Liver (tissue), 7 donors: ENCODE measurements at regions not wholly inside any gene's neighbourhood (a gene's known extent, or its start where the extent isn't known, plus 50 kb on each side); places are given as distances from the start of the nearest gene placed in this dataset.

ENCODE experiments used
- DNase-seq: peaks from one replicate; pipeline ENCODE4 v3.0.0-alpha.2; 2017; ENCODE audit warnings: low spot score
- H3K27ac ChIP-seq, 2 donors: one replicate each; pipeline ENCODE4 v1.7.0; 2013; ENCODE audit warnings: inconsistent platforms in 2 of 2, low read length in 2 of 2, control low read depth in 1 of 2, low read depth in 1 of 2, mild to moderate bottlenecking in 1 of 2
- H3K27me3 ChIP-seq, 4 donors: one replicate each; pipeline versions ENCODE4 v1.6.1 to v1.7.0; 2013; ENCODE audit warnings: low read length in 3 of 4, inconsistent platforms in 1 of 4, mild to moderate bottlenecking in 1 of 4, moderate library complexity in 1 of 4; ENCODE audit not compliant: control insufficient read depth in 4 of 4, insufficient read depth in 4 of 4
- H3K36me3 ChIP-seq, 4 donors: one replicate each; pipeline versions ENCODE4 v1.6.1 to v1.7.0; 2013; ENCODE audit warnings: low read length in 3 of 4, mild to moderate bottlenecking in 3 of 4, low read depth in 1 of 4, moderate library complexity in 1 of 4; ENCODE audit not compliant: control insufficient read depth in 4 of 4, insufficient read depth in 3 of 4
- H3K4me1 ChIP-seq, 4 donors: one replicate each; pipeline versions ENCODE4 v1.6.1 to v1.7.0; 2013; ENCODE audit warnings: low read length in 3 of 4, mild to moderate bottlenecking in 3 of 4, moderate library complexity in 1 of 4; ENCODE audit not compliant: control insufficient read depth in 4 of 4, insufficient read depth in 4 of 4
- H3K4me3 ChIP-seq, 3 donors: one replicate each; pipeline versions ENCODE4 v1.6.1 to v1.7.0; 2013; ENCODE audit warnings: low read length in 3 of 3, control low read depth in 1 of 3, low read depth in 1 of 3, mild to moderate bottlenecking in 1 of 3
- H3K9ac ChIP-seq, 2 donors: one replicate each; pipeline ENCODE4 v1.7.0; 2013; ENCODE audit warnings: low read length in 2 of 2, mild to moderate bottlenecking in 2 of 2, moderate library complexity in 2 of 2, control low read depth in 1 of 2, low read depth in 1 of 2
- H3K9me3 ChIP-seq, 4 donors: one replicate each; pipeline versions ENCODE4 v1.6.1 to v1.7.0; 2013; ENCODE audit warnings: low read length in 3 of 4; ENCODE audit not compliant: control insufficient read depth in 4 of 4
- EGR1 ChIP-seq, 2 donors: IDR thresholded peaks; 2 replicates each; pipeline ENCODE4 v1.6.1; 2016 to 2018; ENCODE audit warnings: antibody characterized with exemption in 2 of 2, low read depth in 2 of 2
- GABPA ChIP-seq, 2 donors: IDR thresholded peaks in 1 of 2; conservative IDR thresholded peaks in 1 of 2; 2 replicates each; pipeline ENCODE4 v1.6.1; 2016; ENCODE audit warnings: antibody characterized with exemption in 2 of 2, mild to moderate bottlenecking in 1 of 2, moderate library complexity in 1 of 2
- HNF4A ChIP-seq, 2 donors: conservative IDR thresholded peaks; 2 replicates each; pipeline ENCODE4 v1.6.1; 2016; ENCODE audit warnings: antibody characterized with exemption in 2 of 2, mild to moderate bottlenecking in 2 of 2
- HNF4G ChIP-seq: IDR thresholded peaks from 2 replicates; pipeline ENCODE4 v1.6.1; 2016; ENCODE audit warnings: antibody characterized with exemption
- JUND ChIP-seq, 2 donors: IDR thresholded peaks; 2 replicates each; pipeline ENCODE4 v1.6.1; 2016; ENCODE audit warnings: antibody characterized with exemption in 2 of 2
- NR2F2 ChIP-seq: IDR thresholded peaks from 2 replicates; pipeline ENCODE4 v1.6.1; 2016; ENCODE audit warnings: antibody characterized with exemption
- RAD21 ChIP-seq, 2 donors: IDR thresholded peaks; 2 replicates each; pipeline ENCODE4 v1.6.1; 2016; ENCODE audit warnings: antibody characterized with exemption in 2 of 2, mild to moderate bottlenecking in 2 of 2
- SP1 ChIP-seq: IDR thresholded peaks from 2 replicates; pipeline ENCODE4 v1.6.1; 2018; ENCODE audit warnings: antibody characterized with exemption, mild to moderate bottlenecking
- TAF1 ChIP-seq: conservative IDR thresholded peaks from 2 replicates; pipeline ENCODE4 v1.6.1; 2016; ENCODE audit warnings: antibody characterized with exemption, mild to moderate bottlenecking
- YY1 ChIP-seq: IDR thresholded peaks from 2 replicates; pipeline ENCODE4 v1.6.1; 2016; ENCODE audit warnings: antibody characterized with exemption, mild to moderate bottlenecking
- WGBS: extraction: QIAGEN DNeasy Blood & Tissue Kit; methylation state at CpG from one replicate; pipeline ENCODE4 v1.1.7; 2013; 5-methylcytosine and 5-hydroxymethylcytosine counted together
- TF ChIP-seq, protein P1 (sequence below): IDR thresholded peaks from 2 replicates; pipeline ENCODE4 v1.6.1; 2016; ENCODE audit warnings: antibody characterized with exemption, mild to moderate bottlenecking
- TF ChIP-seq, protein P2 (sequence below): IDR thresholded peaks from 2 replicates; pipeline ENCODE4 v1.6.1; 2016; ENCODE audit warnings: antibody characterized with exemption
- TF ChIP-seq, protein P3 (sequence below): IDR thresholded peaks from 2 replicates; pipeline ENCODE4 v1.6.1; 2016; ENCODE audit warnings: antibody characterized with exemption
- donor health status: healthy.
- donor health status: healthy.
- donor health status: healthy.
- donor health status: healthy.

DNA sequence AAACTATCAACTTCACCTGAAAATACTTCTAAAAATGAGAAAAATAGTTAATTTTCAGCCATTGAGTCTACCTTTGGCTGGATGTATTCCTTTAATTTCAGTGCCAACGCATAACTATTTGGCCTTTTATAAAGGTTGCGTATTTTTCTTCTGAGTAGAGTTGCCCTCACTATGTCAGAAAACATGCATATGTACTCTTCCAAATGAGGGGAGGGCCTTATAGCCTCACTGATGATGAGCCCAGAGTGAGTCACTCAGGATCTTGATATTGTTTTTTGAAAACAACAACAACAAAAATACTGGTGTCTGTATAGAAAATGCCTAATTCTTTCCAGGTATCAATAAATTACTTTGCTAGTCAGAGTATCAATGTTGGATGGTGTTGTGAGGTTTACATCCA lies 349.3 kb downstream of the FBXO8 start:
- no peaks in the 10 kb centered on the region for H3K9me3 ChIP-seq
- H3K9ac ChIP-seq: no peak overlapping the region
- H3K36me3 ChIP-seq: no peaks in the 10 kb centered on the region
- WGBS: 61% methylated on average over 2 of the region's 2 CpGs
- no peak for TF ChIP-seq NR2F2
- TF ChIP-seq, protein P1, sequence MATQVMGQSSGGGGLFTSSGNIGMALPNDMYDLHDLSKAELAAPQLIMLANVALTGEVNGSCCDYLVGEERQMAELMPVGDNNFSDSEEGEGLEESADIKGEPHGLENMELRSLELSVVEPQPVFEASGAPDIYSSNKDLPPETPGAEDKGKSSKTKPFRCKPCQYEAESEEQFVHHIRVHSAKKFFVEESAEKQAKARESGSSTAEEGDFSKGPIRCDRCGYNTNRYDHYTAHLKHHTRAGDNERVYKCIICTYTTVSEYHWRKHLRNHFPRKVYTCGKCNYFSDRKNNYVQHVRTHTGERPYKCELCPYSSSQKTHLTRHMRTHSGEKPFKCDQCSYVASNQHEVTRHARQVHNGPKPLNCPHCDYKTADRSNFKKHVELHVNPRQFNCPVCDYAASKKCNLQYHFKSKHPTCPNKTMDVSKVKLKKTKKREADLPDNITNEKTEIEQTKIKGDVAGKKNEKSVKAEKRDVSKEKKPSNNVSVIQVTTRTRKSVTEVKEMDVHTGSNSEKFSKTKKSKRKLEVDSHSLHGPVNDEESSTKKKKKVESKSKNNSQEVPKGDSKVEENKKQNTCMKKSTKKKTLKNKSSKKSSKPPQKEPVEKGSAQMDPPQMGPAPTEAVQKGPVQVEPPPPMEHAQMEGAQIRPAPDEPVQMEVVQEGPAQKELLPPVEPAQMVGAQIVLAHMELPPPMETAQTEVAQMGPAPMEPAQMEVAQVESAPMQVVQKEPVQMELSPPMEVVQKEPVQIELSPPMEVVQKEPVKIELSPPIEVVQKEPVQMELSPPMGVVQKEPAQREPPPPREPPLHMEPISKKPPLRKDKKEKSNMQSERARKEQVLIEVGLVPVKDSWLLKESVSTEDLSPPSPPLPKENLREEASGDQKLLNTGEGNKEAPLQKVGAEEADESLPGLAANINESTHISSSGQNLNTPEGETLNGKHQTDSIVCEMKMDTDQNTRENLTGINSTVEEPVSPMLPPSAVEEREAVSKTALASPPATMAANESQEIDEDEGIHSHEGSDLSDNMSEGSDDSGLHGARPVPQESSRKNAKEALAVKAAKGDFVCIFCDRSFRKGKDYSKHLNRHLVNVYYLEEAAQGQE: no peak
- no peak for TF ChIP-seq SP1
- no peak overlapping the region for H3K27ac ChIP-seq
- no peak overlapping the region for H3K4me3 ChIP-seq
- no peaks in the 10 kb centered on the region for H3K27me3 ChIP-seq
- DNase-seq: no peak
- no peaks in the 10 kb centered on the region for H3K4me1 ChIP-seq

DNA sequence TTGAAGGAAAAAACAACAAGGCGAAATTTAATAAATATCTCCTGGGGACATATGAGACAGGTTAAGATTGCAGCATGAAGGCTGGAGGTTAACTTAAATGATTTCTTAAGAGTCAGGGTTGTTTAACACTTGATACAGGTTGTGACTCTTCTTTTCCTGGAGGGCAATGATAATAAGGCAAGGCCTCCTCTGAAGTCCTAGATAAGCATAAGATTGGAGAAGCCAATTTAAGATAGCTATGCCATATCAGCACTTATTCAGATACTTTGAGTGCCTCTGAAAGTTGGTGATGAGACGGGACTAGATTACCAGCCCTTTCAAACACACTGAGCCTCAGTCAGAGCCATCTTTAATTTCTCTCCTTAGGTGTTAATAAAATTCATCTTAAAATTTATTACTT lies 350.8 kb downstream of the FBXO8 start:
- 57% methylated on average over 2 of the region's 2 CpGs for WGBS
- no peak overlapping the region for H3K4me3 ChIP-seq

More for the DNA sequence above, 350.8 kb downstream of the FBXO8 start:
- no peak overlapping the region for H3K27ac ChIP-seq
- no peaks in the 10 kb centered on the region for H3K4me1 ChIP-seq
- no peaks in the 10 kb centered on the region for H3K27me3 ChIP-seq
- H3K36me3 ChIP-seq: no peaks in the 10 kb centered on the region
- TF ChIP-seq, protein P2, sequence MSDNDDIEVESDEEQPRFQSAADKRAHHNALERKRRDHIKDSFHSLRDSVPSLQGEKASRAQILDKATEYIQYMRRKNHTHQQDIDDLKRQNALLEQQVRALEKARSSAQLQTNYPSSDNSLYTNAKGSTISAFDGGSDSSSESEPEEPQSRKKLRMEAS: no peak
- TF ChIP-seq TAF1 (no peak), YY1 (no peak), EGR1 (IDR thresholded peaks at IDR 0.05; ENCODE audit: low read depth in 2 of 2) (no peak), GABPA (IDR thresholded peaks at IDR 0.05 in 1 of 2, conservative IDR thresholded peaks at IDR 0.05 in 1 of 2) (no peak), HNF4A (conservative IDR thresholded peaks at IDR 0.05) (no peak), JUND (IDR thresholded peaks at IDR 0.05) (no peak), HNF4G (no peak), RAD21 (IDR thresholded peaks at IDR 0.05) (no peak), SP1 (no peak)
- TF ChIP-seq, protein P3, sequence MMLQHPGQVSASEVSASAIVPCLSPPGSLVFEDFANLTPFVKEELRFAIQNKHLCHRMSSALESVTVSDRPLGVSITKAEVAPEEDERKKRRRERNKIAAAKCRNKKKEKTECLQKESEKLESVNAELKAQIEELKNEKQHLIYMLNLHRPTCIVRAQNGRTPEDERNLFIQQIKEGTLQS: no peak
- TF ChIP-seq, protein P1: no peak
- no peak overlapping the region for H3K9ac ChIP-seq
- DNase-seq: no peak
- H3K9me3 ChIP-seq: no peaks in the 10 kb centered on the region
